Limb (tissue), 2 donors: ENCODE measurements at regions not wholly inside any gene's neighbourhood (a gene's known extent, or its start where the extent isn't known, plus 50 kb on each side); places are given as distances from the start of the nearest gene placed in this dataset.

Source experiments
- DNase-seq, 2 donors: peaks; one replicate each; pipeline ENCODE4 v3.0.0-alpha.2; 2016; ENCODE audit errors: extremely low spot score in 2 of 2

DNA sequence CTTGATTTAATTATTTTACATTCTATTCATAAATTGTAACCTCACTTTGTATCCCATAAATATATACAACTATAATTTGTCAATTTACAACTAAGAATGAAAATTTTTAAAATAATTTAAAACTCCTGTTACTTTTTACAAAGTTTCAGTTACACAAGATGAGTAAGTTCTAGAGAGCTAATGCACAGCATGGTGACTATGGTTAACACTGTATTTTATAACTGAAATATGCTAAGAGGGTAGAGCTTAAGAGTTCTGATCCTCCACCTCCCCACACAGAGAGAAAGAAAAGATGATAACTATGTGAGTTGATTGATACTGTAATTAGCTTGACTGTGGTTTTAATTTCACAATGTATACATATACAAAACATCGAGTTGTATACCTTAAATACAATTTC is 412.5 kb upstream of the DDI1 start:
- DNase-seq, result no peak

GRCh38 chr11:103624708-103625623 is 411.5 kb upstream of the DDI1 start:
- DNase-seq, result no peak

DNA sequence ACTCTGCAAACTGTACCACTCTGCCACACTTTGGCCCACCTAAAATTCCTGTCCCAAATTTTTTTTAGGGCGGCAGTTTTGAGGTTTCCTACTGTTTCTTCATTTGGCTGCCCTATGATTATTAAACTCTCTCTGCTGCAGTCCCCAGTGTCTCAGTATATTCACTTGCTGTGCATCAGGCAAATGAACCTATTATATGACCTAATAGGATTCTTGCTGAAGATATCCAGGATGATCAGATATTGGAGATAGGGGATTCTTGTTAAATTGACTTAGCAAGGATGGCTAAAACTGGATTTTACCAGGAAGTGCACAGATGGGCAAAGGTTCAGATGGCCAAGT is 410.8 kb upstream of the DDI1 start:
- DNase-seq, result no peak

DNA sequence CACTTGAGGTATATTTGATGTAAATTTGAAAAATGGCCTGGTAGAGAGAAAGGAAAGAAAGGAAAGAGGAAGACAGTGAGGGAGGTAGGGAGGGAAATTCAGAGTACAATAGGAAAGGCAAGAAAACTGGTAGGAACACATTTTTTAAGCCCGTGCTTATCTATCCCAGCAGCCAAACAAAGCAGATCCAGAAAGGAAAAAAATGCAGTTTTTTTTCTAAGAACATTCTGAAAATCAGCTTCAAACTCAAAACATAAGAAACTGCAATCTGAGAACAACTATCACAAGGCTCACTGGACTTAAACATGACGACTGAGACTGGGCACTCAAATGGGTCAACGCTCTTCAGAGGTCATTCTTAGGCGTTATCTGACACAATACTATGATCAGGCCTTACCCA is 408.3 kb upstream of the DDI1 start:
- no peak for DNase-seq

GRCh38 chr11:103631841-103632240 is 404.6 kb upstream of the DDI1 start:
- no peak for DNase-seq

DNA sequence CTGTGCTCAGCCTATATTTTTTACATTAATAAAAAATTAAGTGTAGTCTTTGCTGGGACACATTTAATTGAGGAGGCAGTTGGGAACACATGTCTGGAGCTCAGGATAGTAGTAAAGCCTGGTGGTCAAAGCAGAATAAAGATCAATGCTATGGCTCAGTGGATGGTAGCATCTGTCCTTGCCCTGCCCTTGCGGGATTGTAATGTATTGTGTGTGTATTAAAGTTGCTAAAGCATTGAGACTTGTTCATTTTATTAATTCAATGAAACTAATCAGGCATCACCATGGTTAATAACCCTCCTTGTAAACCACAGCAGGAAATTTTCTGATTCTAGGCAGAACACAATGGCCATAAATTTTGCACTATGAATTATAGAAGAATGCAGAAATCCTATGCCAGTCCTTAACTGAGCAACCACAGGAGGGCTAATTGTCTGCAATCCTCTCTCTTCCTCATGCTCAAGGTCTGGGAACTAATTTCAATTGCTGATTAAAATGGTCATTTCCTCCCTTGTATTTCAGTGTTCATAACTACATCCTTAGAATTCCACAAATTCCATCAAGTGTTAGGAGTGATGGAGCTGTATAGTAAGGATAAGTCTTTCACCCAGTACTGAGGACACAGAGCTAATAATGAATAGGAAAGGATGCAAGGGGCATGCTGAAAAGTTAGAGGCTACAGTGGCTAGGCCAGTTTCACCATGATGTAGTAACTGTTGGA is 403.2 kb upstream of the DDI1 start:
- DNase-seq, result no peak

- DNase-seq, result no peak
Observed at GRCh38 chr11:103633819-103634590, 402.4 kb upstream of the DDI1 start.

DNA sequence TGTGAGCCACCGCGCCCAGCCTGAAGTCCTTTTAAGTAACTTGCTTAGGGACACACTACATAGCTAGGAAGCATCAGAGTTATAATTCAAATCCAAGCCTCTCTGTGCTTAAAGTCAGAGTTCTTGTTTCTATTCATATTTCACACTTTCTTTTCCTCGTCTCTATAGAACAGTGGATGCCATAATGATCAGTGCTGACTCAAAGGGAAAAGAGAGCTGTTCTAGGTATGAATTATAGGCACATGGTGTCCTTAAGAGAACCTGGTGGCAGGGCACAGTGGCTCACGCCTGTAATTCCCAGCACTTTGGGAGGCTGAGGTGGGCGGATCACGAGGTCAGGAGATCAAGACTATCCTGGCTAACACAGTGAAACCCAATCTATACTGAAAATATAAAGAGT is 400.2 kb upstream of the DDI1 start:
- DNase-seq, result no peak

DNA sequence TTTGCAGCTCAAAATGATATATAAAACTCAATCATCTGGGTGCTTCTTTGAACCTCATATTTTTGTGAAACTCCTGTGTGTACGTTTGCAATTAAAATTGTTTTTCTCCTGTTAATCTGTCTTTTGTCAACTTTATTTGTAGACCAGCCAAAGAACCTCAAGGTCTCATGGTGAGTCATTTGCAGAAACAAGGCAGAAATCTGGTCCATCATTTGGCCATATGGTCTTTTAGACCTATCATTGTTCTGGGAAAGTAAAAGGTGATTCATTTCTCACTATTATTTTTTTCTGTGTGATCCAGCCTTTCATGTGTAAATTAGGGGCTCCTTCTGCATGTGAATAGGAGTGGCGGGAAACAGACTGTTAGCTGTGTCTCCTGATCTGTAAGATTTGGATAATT is 399.1 kb upstream of the DDI1 start:
- no peak for DNase-seq

DNA sequence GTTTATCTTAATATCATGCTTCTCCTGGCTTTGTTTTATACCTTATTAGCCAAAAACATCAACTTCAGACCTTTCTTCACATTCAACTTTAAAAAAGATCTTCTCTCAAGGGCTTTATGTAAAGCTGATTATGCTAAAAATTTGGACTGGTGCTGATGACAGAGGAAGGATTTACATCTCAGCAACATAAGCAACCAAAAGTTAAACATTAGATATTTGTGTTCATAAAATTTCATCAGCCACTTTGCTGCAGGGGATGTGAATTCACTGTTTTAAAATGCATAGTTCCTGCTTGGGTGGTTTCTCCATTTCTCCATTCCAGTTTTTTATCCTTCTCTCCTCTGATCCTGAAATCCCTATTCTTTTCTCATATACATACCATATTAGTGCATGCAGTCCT is 398.6 kb upstream of the DDI1 start:
- DNase-seq, result no peak

DNA sequence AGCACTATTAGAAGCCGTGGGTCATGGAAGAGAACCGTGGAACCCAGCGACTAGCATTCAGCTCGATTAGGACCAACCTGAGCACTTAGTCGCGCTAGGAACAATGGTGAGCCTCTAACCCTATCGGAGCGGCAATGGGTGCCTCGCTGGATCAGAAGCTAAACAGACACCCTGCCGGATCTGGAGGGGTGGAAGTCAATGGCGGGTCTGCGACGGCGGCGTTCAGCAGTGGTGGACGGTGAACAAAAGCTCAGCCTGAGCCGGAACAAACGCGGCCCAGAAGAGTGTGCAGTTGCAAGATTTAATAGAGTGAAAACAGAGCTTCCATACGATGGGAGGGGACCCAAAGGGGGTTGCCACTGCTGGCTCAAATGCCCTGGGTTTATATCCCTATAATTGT is 391.8 kb upstream of the DDI1 start:
- DNase-seq, result no peak

- no peak for DNase-seq
Observed at GRCh38 chr11:103648054-103648453, 388.4 kb upstream of the DDI1 start.

DNA sequence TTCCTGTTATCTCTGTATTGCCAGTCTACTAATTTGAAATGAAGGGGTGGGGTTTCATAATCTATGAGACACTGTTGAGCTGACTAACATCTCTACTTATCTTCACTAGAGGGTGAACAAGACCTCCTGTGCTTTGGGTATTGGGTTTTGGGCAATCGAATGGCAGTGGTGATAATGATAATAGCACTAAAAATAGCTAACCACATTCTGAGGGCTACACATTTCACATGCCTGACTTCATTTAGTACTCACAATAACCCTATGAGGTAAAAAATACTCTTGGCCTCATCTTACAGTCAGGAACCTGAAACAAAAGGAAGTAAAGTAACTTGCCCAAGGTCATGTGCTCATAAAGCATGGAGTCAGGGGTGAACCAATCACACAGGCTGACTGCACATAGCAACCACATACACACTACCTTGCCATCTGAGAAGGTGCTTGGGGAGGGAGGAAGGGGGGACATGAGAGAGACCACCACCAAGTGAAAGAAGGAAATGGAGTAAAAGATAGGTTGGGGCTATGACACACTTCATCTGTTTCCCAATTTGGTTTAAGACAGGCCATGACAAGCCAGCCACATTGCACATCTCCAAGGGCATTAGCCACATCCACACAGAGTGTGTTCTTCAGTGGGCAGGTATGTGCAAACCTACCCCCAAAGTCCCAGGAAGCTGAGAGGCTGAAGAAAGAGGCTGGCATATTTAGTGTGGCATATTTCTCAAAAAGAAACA is 387.6 kb upstream of the DDI1 start:
- no peak for DNase-seq

DNA sequence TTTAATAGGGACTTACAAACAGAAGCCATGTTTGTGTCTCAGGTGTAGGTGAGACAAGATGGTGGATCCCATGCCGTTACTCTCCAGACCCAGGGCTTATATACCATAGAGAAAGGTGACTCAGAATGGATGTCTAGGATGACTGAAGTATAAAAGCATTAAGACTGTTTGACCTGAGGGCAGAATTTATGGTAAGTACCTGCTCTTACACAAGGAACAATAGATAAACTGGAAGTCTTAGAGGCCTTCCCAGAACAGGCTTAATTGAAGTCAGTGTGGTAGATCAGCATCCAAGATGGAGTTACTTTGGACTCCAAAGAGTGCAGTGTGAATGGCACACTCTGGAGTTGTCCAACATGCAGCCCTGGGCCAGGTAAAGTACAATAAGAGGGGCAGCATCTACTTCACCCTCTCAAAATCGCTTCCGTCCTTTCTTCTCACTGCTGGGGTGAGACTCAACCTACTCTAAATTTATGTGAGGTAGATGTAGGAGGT is 387.0 kb upstream of the DDI1 start:
- no peak for DNase-seq

DNA sequence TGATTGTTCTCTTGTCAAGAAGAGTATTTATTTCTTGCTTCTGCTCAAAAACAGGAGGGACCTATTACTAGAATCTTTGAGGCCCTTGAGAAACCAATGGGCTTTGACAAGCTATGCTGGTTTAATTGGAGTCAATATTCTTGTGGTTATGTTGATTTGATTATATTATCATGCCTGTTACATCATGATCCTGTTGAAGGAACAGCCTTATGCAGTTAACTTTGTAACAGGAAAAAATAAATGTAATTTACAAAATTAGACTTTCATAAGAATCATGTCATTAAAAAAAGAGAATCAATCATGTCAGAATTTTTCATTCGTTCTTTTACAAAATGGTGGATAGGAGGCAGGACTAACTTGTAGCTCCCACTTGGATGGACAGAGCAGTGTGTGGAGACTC is 386.1 kb upstream of the DDI1 start:
- DNase-seq, result no peak

DNA sequence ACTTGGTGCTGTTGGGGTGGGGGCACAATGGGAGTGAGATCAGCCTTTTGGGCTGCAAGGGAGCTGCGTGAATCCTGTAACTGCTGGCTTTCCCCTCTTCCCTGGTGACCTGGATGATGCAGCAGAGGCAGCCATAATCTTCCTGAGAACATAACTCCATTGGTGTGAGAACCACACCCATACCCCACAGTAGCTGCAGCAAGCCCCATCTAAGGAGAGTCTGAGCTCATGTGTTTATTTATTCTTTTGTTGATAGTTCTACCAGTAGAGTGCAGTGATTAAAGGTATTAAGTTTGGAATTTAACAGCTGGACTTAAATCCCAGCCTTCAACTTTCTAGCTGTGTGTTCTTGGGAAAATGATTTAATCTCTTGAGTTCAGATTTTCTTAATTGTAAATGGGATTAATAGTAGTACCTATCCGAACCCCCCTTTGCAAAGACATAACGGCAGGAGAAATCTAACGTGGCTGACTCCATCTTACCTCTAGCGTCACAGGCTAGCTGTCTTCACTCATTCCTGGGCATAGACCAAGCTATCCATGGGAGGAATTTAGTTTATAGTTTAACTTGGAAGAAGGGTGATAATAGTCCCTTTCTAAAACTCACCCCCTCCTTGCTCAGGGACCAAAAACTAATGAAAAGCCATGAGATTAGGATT is 385.0 kb upstream of the DDI1 start:
- no peak for DNase-seq

DNA sequence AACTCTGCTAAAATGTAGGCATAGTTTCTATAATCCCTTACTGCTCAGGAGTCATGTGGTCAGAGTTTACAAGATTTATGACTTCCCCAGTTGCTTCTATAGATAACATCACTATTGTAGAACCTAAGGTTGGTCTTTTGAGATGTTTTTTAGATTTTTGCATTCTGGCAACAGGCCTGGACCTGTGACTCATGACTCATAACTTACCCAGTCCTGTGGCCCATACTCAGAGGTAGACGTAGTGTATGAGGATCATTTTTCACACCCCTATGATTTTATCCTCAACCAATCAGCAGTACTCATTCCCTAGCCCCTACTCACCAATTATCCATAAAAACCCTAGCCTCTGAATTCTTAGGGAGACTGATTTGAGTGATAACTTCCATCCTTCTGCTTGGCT is 384.4 kb upstream of the DDI1 start:
- DNase-seq, result no peak

DNA sequence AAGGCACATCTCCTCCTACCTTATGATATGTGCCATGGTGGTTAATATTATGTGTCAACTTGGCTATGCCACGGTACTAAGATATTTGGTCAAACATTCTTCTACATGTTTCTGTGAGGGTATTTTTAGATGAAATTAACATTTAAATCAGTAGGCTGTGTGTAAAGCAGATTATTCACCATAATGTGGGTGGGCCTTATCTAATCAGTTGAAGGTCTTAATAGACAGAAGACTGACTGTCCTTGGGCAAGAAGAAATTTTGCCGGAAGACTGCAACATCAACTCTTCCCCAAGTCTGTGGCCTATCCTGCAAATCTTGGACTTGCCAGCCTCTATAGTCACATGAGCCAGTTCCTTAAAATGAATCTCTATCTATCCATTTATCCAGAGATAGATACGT is 380.1 kb upstream of the DDI1 start:
- DNase-seq, result no peak

DNA sequence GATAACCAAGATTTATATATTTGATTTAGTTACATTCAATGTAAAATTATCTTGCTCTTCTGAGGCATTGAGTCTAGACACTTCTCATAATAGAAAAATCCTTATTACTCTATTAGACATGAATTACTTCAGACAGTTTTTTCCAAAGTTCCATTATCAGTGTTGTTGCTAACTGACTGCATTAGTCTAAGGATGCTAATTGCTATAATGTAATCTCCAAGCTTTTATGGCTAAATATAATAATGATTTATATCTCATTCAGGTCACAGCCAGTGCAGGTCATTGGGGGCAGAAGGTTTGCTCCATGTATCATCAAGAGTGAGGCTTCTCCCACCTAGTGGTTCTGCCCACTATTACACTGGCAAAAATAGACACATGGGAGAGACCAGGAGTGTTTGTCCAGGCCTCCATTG is 377.2 kb upstream of the DDI1 start:
- no peak for DNase-seq

GRCh38 chr11:103659743-103660142 is 376.7 kb upstream of the DDI1 start:
- no peak for DNase-seq

GRCh38 chr11:103661185-103661584 is 375.3 kb upstream of the DDI1 start:
- no peak for DNase-seq
